ENCODE measurements at regions not wholly inside any gene's neighbourhood (a gene's known extent, or its start where the extent isn't known, plus 50 kb on each side); places are given as distances from the start of the nearest gene placed in this dataset.
"Not testable (repeated sequence)": the region's sequence is repeated elsewhere in the genome, so short reads cannot be mapped to it uniquely, and the experiment has no call there.

GRCh38 chr6:94190030-94190429 is 770.7 kb upstream of the EPHA7 start:
- no peak for ATAC-seq
- Mint-ChIP-seq H3K4me3 (no peak overlapping the region), H3K4me1 (no peaks in the 10 kb centered on the region), H3K9me3 (peaks cover 13 to 16% of the 10 kb centered on the region in 2 donors), H3K27me3 (no peaks in the 10 kb centered on the region), H3K27ac (no peak overlapping the region)
- no peak for DNase-seq

GRCh38 chr6:94184666-94185464 is 765.5 kb upstream of the EPHA7 start:
- H3K27ac Mint-ChIP-seq, result no peak overlapping the region
- ATAC-seq (no peak), DNase-seq (no peak)
- H3K4me1 Mint-ChIP-seq, result no peaks in the 10 kb centered on the region
- H3K27me3 Mint-ChIP-seq, result no peaks in the 10 kb centered on the region
- no peak overlapping the region for H3K4me3 Mint-ChIP-seq
- H3K9me3 Mint-ChIP-seq, result peaks cover 23 to 33% of the 10 kb centered on the region in 2 donors

- H3K4me3 Mint-ChIP-seq, result no peak overlapping the region
- no peaks in the 10 kb centered on the region for H3K27me3 Mint-ChIP-seq
- H3K27ac Mint-ChIP-seq, result no peak overlapping the region
- no peaks in the 10 kb centered on the region for H3K4me1 Mint-ChIP-seq
- DNase-seq (no peak), ATAC-seq (no peak)
- peaks cover 0 to 6% of the 10 kb centered on the region in 2 donors for H3K9me3 Mint-ChIP-seq
Measured at GRCh38 chr6:94177429-94177828, 758.1 kb upstream of the EPHA7 start.

- DNase-seq (no peak), ATAC-seq (no peak)
- H3K9me3 Mint-ChIP-seq, result peaks cover 0 to 6% of the 10 kb centered on the region in 2 donors
- H3K4me3 Mint-ChIP-seq, result no peak overlapping the region
- H3K27ac Mint-ChIP-seq, result no peak overlapping the region
- no peaks in the 10 kb centered on the region for H3K27me3 Mint-ChIP-seq
- H3K4me1 Mint-ChIP-seq, result no peaks in the 10 kb centered on the region
Measured at GRCh38 chr6:94175465-94175864, 756.1 kb upstream of the EPHA7 start.

- no peaks in the 10 kb centered on the region for H3K27me3 Mint-ChIP-seq
- no peak overlapping the region for H3K27ac Mint-ChIP-seq
- ATAC-seq (no peak), DNase-seq (no peak)
- no peaks in the 10 kb centered on the region for H3K4me1 Mint-ChIP-seq
- no peak overlapping the region for H3K4me3 Mint-ChIP-seq
- H3K9me3 Mint-ChIP-seq, result peaks cover 8 to 28% of the 10 kb centered on the region in 2 donors
Measured at GRCh38 chr6:94163877-94164276, 744.5 kb upstream of the EPHA7 start.

- H3K27ac Mint-ChIP-seq, result no peak overlapping the region
- no peak overlapping the region for H3K4me3 Mint-ChIP-seq
- no peak for DNase-seq
- no peaks in the 10 kb centered on the region for H3K4me1 Mint-ChIP-seq
- H3K9me3 Mint-ChIP-seq, result peaks cover 4 to 14% of the 10 kb centered on the region in 2 donors
- H3K27me3 Mint-ChIP-seq, result no peaks in the 10 kb centered on the region
- ATAC-seq, result no peak
Measured at GRCh38 chr6:94150886-94151285, 731.5 kb upstream of the EPHA7 start.

- Mint-ChIP-seq H3K4me1 (no peaks in the 10 kb centered on the region), H3K9me3 (peaks cover 0 to 3% of the 10 kb centered on the region in 2 donors), H3K27me3 (no peaks in the 10 kb centered on the region), H3K4me3 (no peak overlapping the region), H3K27ac (peak overlapping the region in 1 of 2 donors; percentile 42)
- DNase-seq (no peak), ATAC-seq (no peak)
Measured at GRCh38 chr6:94144807-94145206, 725.4 kb upstream of the EPHA7 start.

- not testable (repeated sequence) for ATAC-seq, H3K27me3 Mint-ChIP-seq, H3K4me1 Mint-ChIP-seq, H3K27ac Mint-ChIP-seq, DNase-seq, H3K4me3 Mint-ChIP-seq
- H3K9me3 Mint-ChIP-seq, result peaks cover 0 to 14% of the 10 kb centered on the region in 2 donors
Measured at GRCh38 chr6:94137178-94137577, 717.8 kb upstream of the EPHA7 start.

- Mint-ChIP-seq H3K27ac (no peak overlapping the region), H3K4me1 (no peaks in the 10 kb centered on the region), H3K4me3 (no peak overlapping the region), H3K9me3 (peaks cover 0 to 6% of the 10 kb centered on the region in 2 donors), H3K27me3 (no peaks in the 10 kb centered on the region)
- ATAC-seq (no peak), DNase-seq (no peak)
Measured at GRCh38 chr6:94133106-94133505, 713.7 kb upstream of the EPHA7 start.

GRCh38 chr6:94131271-94131670 is 711.9 kb upstream of the EPHA7 start:
- H3K9me3 Mint-ChIP-seq, result no peaks in the 10 kb centered on the region
- no peaks in the 10 kb centered on the region for H3K4me1 Mint-ChIP-seq
- H3K27me3 Mint-ChIP-seq, result no peaks in the 10 kb centered on the region

GRCh38 chr6:94130478-94130877 is 711.1 kb upstream of the EPHA7 start:
- DNase-seq (no peak), ATAC-seq (no peak)
- no peak overlapping the region for H3K4me3 Mint-ChIP-seq
- H3K9me3 Mint-ChIP-seq, result no peaks in the 10 kb centered on the region
- no peaks in the 10 kb centered on the region for H3K4me1 Mint-ChIP-seq
- no peaks in the 10 kb centered on the region for H3K27me3 Mint-ChIP-seq
- H3K27ac Mint-ChIP-seq, result no peak overlapping the region

More at GRCh38 chr6:94131271-94131670, 711.9 kb upstream of the EPHA7 start:
- DNase-seq (no peak), ATAC-seq (no peak)
- no peak overlapping the region for H3K4me3 Mint-ChIP-seq
- H3K27ac Mint-ChIP-seq, result no peak overlapping the region

GRCh38 chr6:94129926-94130325 is 710.6 kb upstream of the EPHA7 start:
- H3K27ac Mint-ChIP-seq, result no peak overlapping the region
- no peaks in the 10 kb centered on the region for H3K9me3 Mint-ChIP-seq
- no peak overlapping the region for H3K4me3 Mint-ChIP-seq
- no peak for ATAC-seq
- H3K27me3 Mint-ChIP-seq, result no peaks in the 10 kb centered on the region
- H3K4me1 Mint-ChIP-seq, result no peaks in the 10 kb centered on the region
- no peak for DNase-seq

GRCh38 chr6:94127716-94128115 is 708.4 kb upstream of the EPHA7 start:
- ATAC-seq (no peak), DNase-seq (no peak)
- H3K27me3 Mint-ChIP-seq, result no peaks in the 10 kb centered on the region
- H3K4me3 Mint-ChIP-seq, result no peak overlapping the region
- no peaks in the 10 kb centered on the region for H3K4me1 Mint-ChIP-seq
- H3K9me3 Mint-ChIP-seq, result no peaks in the 10 kb centered on the region
- H3K27ac Mint-ChIP-seq, result no peak overlapping the region

GRCh38 chr6:94124333-94124732 is 705.0 kb upstream of the EPHA7 start:
- H3K4me1 Mint-ChIP-seq, result no peaks in the 10 kb centered on the region
- no peaks in the 10 kb centered on the region for H3K9me3 Mint-ChIP-seq
- no peak overlapping the region for H3K27ac Mint-ChIP-seq
- H3K27me3 Mint-ChIP-seq, result no peaks in the 10 kb centered on the region
- DNase-seq (no peak), ATAC-seq (no peak)
- H3K4me3 Mint-ChIP-seq, result no peak overlapping the region

- ATAC-seq (no peak), DNase-seq (no peak)
- H3K9me3 Mint-ChIP-seq, result peaks cover 5 to 7% of the 10 kb centered on the region in 2 donors
- no peak overlapping the region for H3K27ac Mint-ChIP-seq
- H3K27me3 Mint-ChIP-seq, result no peaks in the 10 kb centered on the region
- no peak overlapping the region for H3K4me3 Mint-ChIP-seq
- H3K4me1 Mint-ChIP-seq, result no peaks in the 10 kb centered on the region
Measured at GRCh38 chr6:94121094-94121493, 701.7 kb upstream of the EPHA7 start.

GRCh38 chr6:94099072-94099471 is 679.7 kb upstream of the EPHA7 start:
- H3K4me3 Mint-ChIP-seq, result no peak overlapping the region
- DNase-seq (no peak), ATAC-seq (no peak)
- H3K9me3 Mint-ChIP-seq, result peaks cover 0 to 10% of the 10 kb centered on the region in 2 donors
- H3K27ac Mint-ChIP-seq, result no peak overlapping the region
- no peaks in the 10 kb centered on the region for H3K4me1 Mint-ChIP-seq
- H3K27me3 Mint-ChIP-seq, result no peaks in the 10 kb centered on the region

GRCh38 chr6:94095961-94096360 is 676.6 kb upstream of the EPHA7 start:
- Mint-ChIP-seq H3K4me3 (no peak overlapping the region), H3K27ac (no peak overlapping the region), H3K4me1 (no peaks in the 10 kb centered on the region), H3K27me3 (no peaks in the 10 kb centered on the region), H3K9me3 (peaks cover 0 to 10% of the 10 kb centered on the region in 2 donors)
- DNase-seq, result no peak
- ATAC-seq, result no peak
